NCI-H1930 (cell line): ENCODE measurements at regions not wholly inside any gene's neighbourhood (a gene's known extent, or its start where the extent isn't known, plus 50 kb on each side); places are given as distances from the start of the nearest gene placed in this dataset.

ENCODE experiments used
- DNase-seq, 2 experiments: peaks; one replicate each; lab custom pipeline; 2025; lab: John Stamatoyannopoulos, UW

GRCh38 chr10:52688899-52689298 lies 83.7 kb downstream of the MBL2 start:
- no peak for DNase-seq

DNA sequence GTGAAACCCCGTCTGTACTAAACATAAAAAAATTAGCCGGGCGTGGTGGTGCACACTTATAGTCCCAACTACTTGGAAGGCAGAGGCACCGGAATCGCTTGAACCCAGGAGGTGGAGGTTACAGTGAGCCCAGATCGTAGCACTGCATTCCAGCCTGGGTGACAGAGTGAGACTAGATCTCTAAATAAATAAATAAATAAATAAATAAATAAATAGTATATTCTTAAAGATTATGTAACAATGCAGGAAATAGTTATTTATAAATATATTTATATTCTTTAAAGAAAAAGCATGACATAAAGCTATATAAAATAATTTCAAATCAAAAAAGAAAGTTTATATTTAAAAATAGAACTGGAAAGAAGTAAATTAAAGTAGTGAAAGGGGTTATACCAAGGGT lies 76.4 kb downstream of the MBL2 start:
- DNase-seq, result no peak

GRCh38 chr10:52701647-52702046 lies 70.9 kb downstream of the MBL2 start:
- no peak for DNase-seq

- no peak for DNase-seq
Measured at GRCh38 chr10:52703451-52703850, 69.1 kb downstream of the MBL2 start.

- DNase-seq, result no peak
Measured at GRCh38 chr10:52703898-52704297, 68.7 kb downstream of the MBL2 start.

- no peak for DNase-seq
Measured at GRCh38 chr10:52706332-52707070, 66.1 kb downstream of the MBL2 start.
